Liver (tissue), 7 donors: ENCODE measurements at regions not wholly inside any gene's neighbourhood (a gene's known extent, or its start where the extent isn't known, plus 50 kb on each side); places are given as distances from the start of the nearest gene placed in this dataset.

Experiments used
- DNase-seq: peaks from one replicate; pipeline ENCODE4 v3.0.0-alpha.2; 2017; ENCODE audit warnings: low spot score
- H3K27ac ChIP-seq, 2 donors: one replicate each; pipeline ENCODE4 v1.7.0; 2013; ENCODE audit warnings: inconsistent platforms in 2 of 2, low read length in 2 of 2, control low read depth in 1 of 2, low read depth in 1 of 2, mild to moderate bottlenecking in 1 of 2
- H3K27me3 ChIP-seq, 4 donors: one replicate each; pipeline versions ENCODE4 v1.6.1 to v1.7.0; 2013; ENCODE audit warnings: low read length in 3 of 4, inconsistent platforms in 1 of 4, mild to moderate bottlenecking in 1 of 4, moderate library complexity in 1 of 4; ENCODE audit not compliant: control insufficient read depth in 4 of 4, insufficient read depth in 4 of 4
- H3K36me3 ChIP-seq, 4 donors: one replicate each; pipeline versions ENCODE4 v1.6.1 to v1.7.0; 2013; ENCODE audit warnings: low read length in 3 of 4, mild to moderate bottlenecking in 3 of 4, low read depth in 1 of 4, moderate library complexity in 1 of 4; ENCODE audit not compliant: control insufficient read depth in 4 of 4, insufficient read depth in 3 of 4
- H3K4me1 ChIP-seq, 4 donors: one replicate each; pipeline versions ENCODE4 v1.6.1 to v1.7.0; 2013; ENCODE audit warnings: low read length in 3 of 4, mild to moderate bottlenecking in 3 of 4, moderate library complexity in 1 of 4; ENCODE audit not compliant: control insufficient read depth in 4 of 4, insufficient read depth in 4 of 4
- H3K4me3 ChIP-seq, 3 donors: one replicate each; pipeline versions ENCODE4 v1.6.1 to v1.7.0; 2013; ENCODE audit warnings: low read length in 3 of 3, control low read depth in 1 of 3, low read depth in 1 of 3, mild to moderate bottlenecking in 1 of 3
- H3K9ac ChIP-seq, 2 donors: one replicate each; pipeline ENCODE4 v1.7.0; 2013; ENCODE audit warnings: low read length in 2 of 2, mild to moderate bottlenecking in 2 of 2, moderate library complexity in 2 of 2, control low read depth in 1 of 2, low read depth in 1 of 2
- H3K9me3 ChIP-seq, 4 donors: one replicate each; pipeline versions ENCODE4 v1.6.1 to v1.7.0; 2013; ENCODE audit warnings: low read length in 3 of 4; ENCODE audit not compliant: control insufficient read depth in 4 of 4
- ATF3 ChIP-seq: IDR thresholded peaks from 2 replicates; pipeline ENCODE4 v1.6.1; 2016; ENCODE audit warnings: antibody characterized with exemption
- CTCF ChIP-seq: fragments of 150-350 bp; IDR thresholded peaks from 2 replicates; pipeline ENCODE4 v1.5.1; 2017; ENCODE audit warnings: improper control_type of control experiment, low read depth, low read length; ENCODE audit not compliant: missing input control
- EGR1 ChIP-seq, 2 donors: IDR thresholded peaks; 2 replicates each; pipeline ENCODE4 v1.6.1; 2016 to 2018; ENCODE audit warnings: antibody characterized with exemption in 2 of 2, low read depth in 2 of 2
- FOXA1 ChIP-seq: IDR thresholded peaks from 2 replicates; pipeline ENCODE4 v1.6.1; 2016; ENCODE audit warnings: antibody characterized with exemption
- FOXA2 ChIP-seq: IDR thresholded peaks from 2 replicates; pipeline ENCODE4 v1.6.1; 2016; ENCODE audit warnings: antibody characterized with exemption
- GABPA ChIP-seq, 2 donors: IDR thresholded peaks in 1 of 2; conservative IDR thresholded peaks in 1 of 2; 2 replicates each; pipeline ENCODE4 v1.6.1; 2016; ENCODE audit warnings: antibody characterized with exemption in 2 of 2, mild to moderate bottlenecking in 1 of 2, moderate library complexity in 1 of 2
- HNF4A ChIP-seq, 2 donors: conservative IDR thresholded peaks; 2 replicates each; pipeline ENCODE4 v1.6.1; 2016; ENCODE audit warnings: antibody characterized with exemption in 2 of 2, mild to moderate bottlenecking in 2 of 2
- HNF4G ChIP-seq: IDR thresholded peaks from 2 replicates; pipeline ENCODE4 v1.6.1; 2016; ENCODE audit warnings: antibody characterized with exemption
- JUND ChIP-seq, 2 donors: IDR thresholded peaks; 2 replicates each; pipeline ENCODE4 v1.6.1; 2016; ENCODE audit warnings: antibody characterized with exemption in 2 of 2
- MAX ChIP-seq: IDR thresholded peaks from 2 replicates; pipeline ENCODE4 v1.6.1; 2016; ENCODE audit warnings: antibody characterized with exemption
- NR2F2 ChIP-seq: IDR thresholded peaks from 2 replicates; pipeline ENCODE4 v1.6.1; 2016; ENCODE audit warnings: antibody characterized with exemption
- RAD21 ChIP-seq, 2 donors: IDR thresholded peaks; 2 replicates each; pipeline ENCODE4 v1.6.1; 2016; ENCODE audit warnings: antibody characterized with exemption in 2 of 2, mild to moderate bottlenecking in 2 of 2
- REST ChIP-seq: IDR thresholded peaks from 2 replicates; pipeline ENCODE4 v1.6.1; 2016; ENCODE audit warnings: antibody characterized with exemption, mild to moderate bottlenecking
- RXRA ChIP-seq, 2 donors: IDR thresholded peaks; 2 replicates each; pipeline ENCODE4 v1.6.1; 2017 to 2018; ENCODE audit warnings: antibody characterized with exemption in 2 of 2, mild to moderate bottlenecking in 1 of 2
- TAF1 ChIP-seq: conservative IDR thresholded peaks from 2 replicates; pipeline ENCODE4 v1.6.1; 2016; ENCODE audit warnings: antibody characterized with exemption, mild to moderate bottlenecking
- YY1 ChIP-seq: IDR thresholded peaks from 2 replicates; pipeline ENCODE4 v1.6.1; 2016; ENCODE audit warnings: antibody characterized with exemption, mild to moderate bottlenecking
- ZBTB33 ChIP-seq: IDR thresholded peaks from 2 replicates; pipeline ENCODE4 v1.6.1; 2016; ENCODE audit warnings: antibody characterized with exemption
- donor health status: healthy.
- donor health status: healthy.
- donor health status: healthy.
- donor health status: healthy.

- H3K27ac ChIP-seq, result no peak overlapping the region
- H3K9me3 ChIP-seq, result peaks cover 0 to 14% (median 6%) of the 10 kb centered on the region in 4 donors
- DNase-seq, result no peak
Measured at GRCh38 chrX:26651755-26652154, 435.8 kb downstream of the MAGEB5 start.

More at GRCh38 chrX:26651755-26652154, 435.8 kb downstream of the MAGEB5 start:
- no peaks in the 10 kb centered on the region for H3K36me3 ChIP-seq
- no peak overlapping the region for H3K9ac ChIP-seq
- H3K27me3 ChIP-seq, result no peaks in the 10 kb centered on the region
- TF ChIP-seq JUND (IDR thresholded peaks at IDR 0.05), result no peak
- TF ChIP-seq RAD21 (IDR thresholded peaks at IDR 0.05), result no peak
- TF ChIP-seq NR2F2, result no peak
- no peak for TF ChIP-seq GABPA (IDR thresholded peaks at IDR 0.05 in 1 of 2, conservative IDR thresholded peaks at IDR 0.05 in 1 of 2)
- no peak for TF ChIP-seq RXRA (IDR thresholded peaks at IDR 0.05)
- no peak for TF ChIP-seq CTCF
- TF ChIP-seq EGR1 (IDR thresholded peaks at IDR 0.05; ENCODE audit: low read depth in 2 of 2), result no peak
- no peak for TF ChIP-seq HNF4A (conservative IDR thresholded peaks at IDR 0.05)
- TF ChIP-seq ATF3, result no peak
- TF ChIP-seq REST, result no peak
- no peak for TF ChIP-seq MAX
- no peak for TF ChIP-seq TAF1
- no peak for TF ChIP-seq YY1
- TF ChIP-seq FOXA1, result no peak
- no peak for TF ChIP-seq HNF4G
- TF ChIP-seq FOXA2, result no peak
- TF ChIP-seq ZBTB33, result no peak
- H3K4me3 ChIP-seq, result no peak overlapping the region
- no peaks in the 10 kb centered on the region for H3K4me1 ChIP-seq
